ENCODE measurements at regions not wholly inside any gene's neighbourhood (a gene's known extent, or its start where the extent isn't known, plus 50 kb on each side); places are given as distances from the start of the nearest gene placed in this dataset.

GRCh38 chr21:34284666-34285065 lies 79.1 kb upstream of the KCNE2 start:
- TF ChIP-seq, protein P1, sequence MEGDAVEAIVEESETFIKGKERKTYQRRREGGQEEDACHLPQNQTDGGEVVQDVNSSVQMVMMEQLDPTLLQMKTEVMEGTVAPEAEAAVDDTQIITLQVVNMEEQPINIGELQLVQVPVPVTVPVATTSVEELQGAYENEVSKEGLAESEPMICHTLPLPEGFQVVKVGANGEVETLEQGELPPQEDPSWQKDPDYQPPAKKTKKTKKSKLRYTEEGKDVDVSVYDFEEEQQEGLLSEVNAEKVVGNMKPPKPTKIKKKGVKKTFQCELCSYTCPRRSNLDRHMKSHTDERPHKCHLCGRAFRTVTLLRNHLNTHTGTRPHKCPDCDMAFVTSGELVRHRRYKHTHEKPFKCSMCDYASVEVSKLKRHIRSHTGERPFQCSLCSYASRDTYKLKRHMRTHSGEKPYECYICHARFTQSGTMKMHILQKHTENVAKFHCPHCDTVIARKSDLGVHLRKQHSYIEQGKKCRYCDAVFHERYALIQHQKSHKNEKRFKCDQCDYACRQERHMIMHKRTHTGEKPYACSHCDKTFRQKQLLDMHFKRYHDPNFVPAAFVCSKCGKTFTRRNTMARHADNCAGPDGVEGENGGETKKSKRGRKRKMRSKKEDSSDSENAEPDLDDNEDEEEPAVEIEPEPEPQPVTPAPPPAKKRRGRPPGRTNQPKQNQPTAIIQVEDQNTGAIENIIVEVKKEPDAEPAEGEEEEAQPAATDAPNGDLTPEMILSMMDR (tag by site-specific recombination; IDR thresholded peaks at IDR 0.05) = no peak
- TF ChIP-seq KLF7 (tag by site-specific recombination; IDR thresholded peaks at IDR 0.05; ENCODE audit: borderline replicate concordance) (no peak), ZNF121 (tag by site-specific recombination; IDR thresholded peaks at IDR 0.05) (no peak), EGR2 (tag by site-specific recombination; IDR thresholded peaks at IDR 0.05; ENCODE audit: low read depth) (no peak), KLF10 (tag by site-specific recombination; IDR thresholded peaks at IDR 0.05) (no peak), ZNF580 (tag by site-specific recombination; IDR thresholded peaks at IDR 0.05) (no peak), ELK4 (IDR thresholded peaks at IDR 0.05; ENCODE audit: borderline replicate concordance, low read depth, low read length) (no peak)
